ENCODE measurements at regions not wholly inside any gene's neighbourhood (a gene's known extent, or its start where the extent isn't known, plus 50 kb on each side); places are given as distances from the start of the nearest gene placed in this dataset.

DNA sequence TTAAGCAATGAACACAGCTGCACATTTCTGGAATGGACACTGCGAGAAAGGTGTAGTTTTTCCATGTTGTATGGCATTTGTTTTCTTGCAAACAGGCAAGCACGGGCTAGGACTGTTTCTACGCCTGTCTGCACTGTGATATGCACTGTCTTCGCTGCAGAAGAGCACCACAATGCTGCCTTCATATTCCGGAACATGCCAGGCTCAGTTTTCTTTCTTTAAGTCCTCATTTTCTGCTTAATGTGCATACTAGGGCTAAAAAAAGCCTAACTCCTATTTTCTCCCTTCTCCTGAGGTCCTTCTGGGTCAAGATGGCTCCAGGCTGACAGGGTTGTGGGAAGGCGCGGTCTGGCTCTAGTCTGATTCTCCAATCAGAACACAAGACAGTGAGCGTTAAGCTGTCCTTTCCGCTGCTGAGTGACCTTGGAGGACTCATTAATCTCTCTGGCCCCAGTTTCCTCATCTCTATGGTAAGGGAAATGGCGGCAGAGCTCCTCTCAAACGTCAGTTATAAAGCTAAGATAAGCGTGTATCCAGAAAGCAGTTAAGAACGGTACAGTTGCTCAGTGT, 379.9 kb downstream of the C6orf118 start:
- no peaks in the 10 kb centered on the region for H3K36me3 ChIP-seq
- peaks cover 4% of the 10 kb centered on the region for H3K4me1 ChIP-seq
- no peak overlapping the region for H3K27ac ChIP-seq
- H3K9me3 ChIP-seq = no peaks in the 10 kb centered on the region
- DNase-seq (ENCODE audit: low spot score in 2 of 2) = no peak
- no peak overlapping the region for H3K4me3 ChIP-seq
- TF ChIP-seq POLR2A (IDR thresholded peaks at IDR 0.05) (no peak), POLR2AphosphoS5 (IDR thresholded peaks at IDR 0.05) (no peak), EP300 (IDR thresholded peaks at IDR 0.05) (no peak)
- TF ChIP-seq, protein P1, sequence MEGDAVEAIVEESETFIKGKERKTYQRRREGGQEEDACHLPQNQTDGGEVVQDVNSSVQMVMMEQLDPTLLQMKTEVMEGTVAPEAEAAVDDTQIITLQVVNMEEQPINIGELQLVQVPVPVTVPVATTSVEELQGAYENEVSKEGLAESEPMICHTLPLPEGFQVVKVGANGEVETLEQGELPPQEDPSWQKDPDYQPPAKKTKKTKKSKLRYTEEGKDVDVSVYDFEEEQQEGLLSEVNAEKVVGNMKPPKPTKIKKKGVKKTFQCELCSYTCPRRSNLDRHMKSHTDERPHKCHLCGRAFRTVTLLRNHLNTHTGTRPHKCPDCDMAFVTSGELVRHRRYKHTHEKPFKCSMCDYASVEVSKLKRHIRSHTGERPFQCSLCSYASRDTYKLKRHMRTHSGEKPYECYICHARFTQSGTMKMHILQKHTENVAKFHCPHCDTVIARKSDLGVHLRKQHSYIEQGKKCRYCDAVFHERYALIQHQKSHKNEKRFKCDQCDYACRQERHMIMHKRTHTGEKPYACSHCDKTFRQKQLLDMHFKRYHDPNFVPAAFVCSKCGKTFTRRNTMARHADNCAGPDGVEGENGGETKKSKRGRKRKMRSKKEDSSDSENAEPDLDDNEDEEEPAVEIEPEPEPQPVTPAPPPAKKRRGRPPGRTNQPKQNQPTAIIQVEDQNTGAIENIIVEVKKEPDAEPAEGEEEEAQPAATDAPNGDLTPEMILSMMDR (IDR thresholded peaks at IDR 0.05) = no peak
- H3K27me3 ChIP-seq = no peaks in the 10 kb centered on the region
- WGBS = 67% methylated on average over 13 of the region's 13 CpGs

DNA sequence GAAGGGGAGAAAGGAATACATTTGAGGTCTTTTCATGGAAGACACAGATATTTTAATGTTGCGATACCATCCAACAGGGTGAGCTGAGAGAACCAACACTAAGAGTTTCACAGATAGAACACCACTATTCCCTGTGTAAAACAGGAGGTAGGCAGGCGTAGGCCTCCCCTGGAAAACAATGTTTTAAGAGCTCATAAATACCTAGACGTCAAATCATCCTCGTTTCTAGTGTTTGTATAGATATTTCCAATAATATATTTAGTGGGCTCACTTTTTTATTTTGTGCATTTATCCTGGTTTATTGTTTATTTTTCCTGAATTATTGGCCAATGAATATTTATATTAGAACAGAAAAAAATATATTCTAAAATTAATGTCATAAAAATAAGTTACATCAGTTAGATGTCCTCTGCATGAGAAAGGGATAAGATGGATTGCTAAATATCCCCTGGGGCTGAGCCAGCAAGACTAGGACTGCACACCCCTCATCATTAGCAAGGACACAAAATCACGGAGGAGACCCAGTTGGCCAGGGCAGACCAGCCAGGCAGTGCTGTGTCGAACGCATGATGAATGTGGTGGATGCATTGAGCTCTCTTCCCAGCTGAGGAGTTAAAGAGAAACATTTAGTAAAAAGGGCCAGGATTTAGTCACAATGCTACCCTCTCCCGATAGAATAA, 380.5 kb downstream of the C6orf118 start:
- H3K4me1 ChIP-seq = peaks cover 4% of the 10 kb centered on the region
- 55% methylated on average over 8 of the region's 8 CpGs for WGBS
- H3K4me3 ChIP-seq = no peak overlapping the region
- no peak for DNase-seq (ENCODE audit: low spot score in 2 of 2)
- no peaks in the 10 kb centered on the region for H3K27me3 ChIP-seq
- no peaks in the 10 kb centered on the region for H3K9me3 ChIP-seq
- no peaks in the 10 kb centered on the region for H3K36me3 ChIP-seq
- no peak for TF ChIP-seq EP300 (IDR thresholded peaks at IDR 0.05)
- no peak for TF ChIP-seq POLR2A (IDR thresholded peaks at IDR 0.05)
- no peak for TF ChIP-seq POLR2AphosphoS5 (IDR thresholded peaks at IDR 0.05)
- TF ChIP-seq, protein P1 (IDR thresholded peaks at IDR 0.05) = no peak
- H3K27ac ChIP-seq = no peak overlapping the region

DNA sequence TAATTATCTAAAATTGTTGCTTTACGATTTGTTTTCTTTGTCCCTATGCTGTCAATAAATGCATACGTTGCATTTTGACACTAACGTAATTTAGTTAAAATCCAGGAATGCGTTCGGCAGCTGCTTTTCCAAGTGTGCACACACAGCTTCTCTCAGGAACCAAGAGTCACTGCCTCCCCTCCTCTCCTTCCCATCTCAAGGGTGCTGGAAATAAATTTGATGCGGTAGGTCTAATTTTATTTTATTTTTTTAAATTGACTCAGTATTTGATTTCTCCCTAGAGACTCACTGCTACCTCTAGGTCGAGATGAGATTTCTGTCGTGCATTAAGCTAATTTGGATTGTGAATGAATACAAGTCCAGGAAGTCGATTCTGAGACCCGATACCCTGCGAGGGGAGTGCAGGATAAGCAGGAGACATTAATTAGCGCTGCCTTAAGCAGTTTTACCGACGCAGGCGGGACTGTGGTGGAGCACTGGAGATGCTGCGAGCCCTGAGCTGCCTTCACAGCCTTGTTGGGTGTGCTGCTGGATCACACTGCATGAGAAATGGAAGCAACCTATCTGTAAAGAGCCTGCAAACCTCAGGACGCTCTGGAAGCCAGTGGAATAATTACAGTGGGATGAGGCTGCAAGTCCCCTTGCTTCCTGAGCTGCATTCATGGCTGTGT, 381.2 kb downstream of the C6orf118 start:
- no peak overlapping the region for H3K27ac ChIP-seq
- DNase-seq (ENCODE audit: low spot score in 2 of 2) = no peak
- H3K4me1 ChIP-seq = peaks cover 4% of the 10 kb centered on the region
- WGBS = 57% methylated on average over 17 of the region's 17 CpGs
- no peak overlapping the region for H3K4me3 ChIP-seq
- H3K27me3 ChIP-seq = no peaks in the 10 kb centered on the region
- H3K36me3 ChIP-seq = no peaks in the 10 kb centered on the region
- TF ChIP-seq POLR2A (IDR thresholded peaks at IDR 0.05) (no peak), POLR2AphosphoS5 (IDR thresholded peaks at IDR 0.05) (no peak), EP300 (IDR thresholded peaks at IDR 0.05) (no peak)
- TF ChIP-seq, protein P1 (IDR thresholded peaks at IDR 0.05) = no peak
- H3K9me3 ChIP-seq = no peaks in the 10 kb centered on the region

DNA sequence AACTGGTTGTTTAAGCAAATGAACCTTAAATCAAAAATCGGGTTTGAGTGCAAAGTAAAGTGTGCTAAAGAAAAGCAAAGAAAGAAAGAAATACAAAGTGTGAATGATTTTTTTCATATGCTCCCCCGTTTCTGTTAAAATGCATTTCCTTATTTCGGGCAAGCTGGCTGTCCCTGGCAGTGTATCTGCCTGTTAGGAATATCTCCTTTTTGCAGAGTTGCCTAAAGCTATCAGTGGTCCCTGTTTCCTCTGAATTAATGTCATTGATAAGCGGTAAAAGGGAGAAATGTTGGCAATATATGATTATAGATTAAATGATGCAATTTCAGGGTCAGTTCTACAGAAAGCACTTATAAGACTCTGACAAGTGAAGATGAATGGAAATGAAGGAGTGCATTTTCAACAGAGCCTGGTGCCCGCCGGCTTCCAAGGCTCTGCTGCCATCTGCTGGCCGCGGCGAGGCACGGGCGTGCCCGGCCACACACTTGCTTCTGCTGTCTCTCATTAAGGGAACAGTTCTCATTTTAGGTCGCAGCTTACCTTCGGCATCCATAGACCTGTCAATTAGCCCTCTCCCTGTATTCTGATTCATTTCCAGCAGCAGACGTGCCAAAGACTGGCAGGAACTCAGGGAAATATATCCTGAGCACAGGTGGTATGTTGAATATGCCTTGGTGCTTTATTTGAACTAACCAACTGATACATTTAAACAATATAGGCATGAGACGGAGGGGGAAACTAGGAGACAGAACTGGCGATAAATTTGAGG, 381.9 kb downstream of the C6orf118 start:
- Histone ChIP-seq H3K27me3 (no peaks in the 10 kb centered on the region), H3K4me1 (peaks cover 4% of the 10 kb centered on the region), H3K27ac (no peak overlapping the region), H3K4me3 (no peak overlapping the region), H3K9me3 (no peaks in the 10 kb centered on the region), H3K36me3 (no peaks in the 10 kb centered on the region)
- TF ChIP-seq, protein P1 (IDR thresholded peaks at IDR 0.05) = peak; percentile 72 to 97
- TF ChIP-seq EP300 (IDR thresholded peaks at IDR 0.05) = no peak
- WGBS = 17% methylated on average over 17 of the region's 17 CpGs
- DNase-seq (ENCODE audit: low spot score in 2 of 2) = no peak

DNA sequence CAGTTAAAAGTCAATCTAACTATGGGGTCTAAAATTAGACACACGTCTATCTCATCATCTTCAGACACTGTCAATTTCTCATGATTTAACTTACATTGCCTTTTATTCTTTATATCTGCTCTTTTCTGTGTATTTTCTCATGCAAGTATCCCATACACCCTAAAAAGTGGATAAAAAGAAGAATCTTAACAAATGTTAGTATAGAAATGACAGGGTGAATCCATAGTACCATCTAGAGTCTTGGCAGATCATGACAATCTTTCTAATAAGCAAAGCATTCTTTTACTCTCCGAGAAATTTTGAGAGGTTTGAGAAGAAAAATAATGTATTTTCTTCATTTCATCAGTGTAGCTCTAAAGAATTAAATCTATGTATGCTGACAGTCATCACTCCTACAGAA, 382.7 kb downstream of the C6orf118 start:
- Histone ChIP-seq H3K4me1 (peaks cover 4% of the 10 kb centered on the region), H3K4me3 (no peak overlapping the region), H3K9me3 (no peaks in the 10 kb centered on the region), H3K27me3 (no peaks in the 10 kb centered on the region), H3K27ac (no peak overlapping the region), H3K36me3 (no peaks in the 10 kb centered on the region)
- TF ChIP-seq, protein P1 (IDR thresholded peaks at IDR 0.05) = no peak
- TF ChIP-seq EP300 (IDR thresholded peaks at IDR 0.05) = no peak
- no peak for TF ChIP-seq POLR2A (IDR thresholded peaks at IDR 0.05)
- TF ChIP-seq POLR2AphosphoS5 (IDR thresholded peaks at IDR 0.05) = no peak
- 61% methylated on average over 2 of the region's 2 CpGs for WGBS
- no peak for DNase-seq (ENCODE audit: low spot score in 2 of 2)
